ENCODE measurements at regions not wholly inside any gene's neighbourhood (a gene's known extent, or its start where the extent isn't known, plus 50 kb on each side); places are given as distances from the start of the nearest gene placed in this dataset.

DNA sequence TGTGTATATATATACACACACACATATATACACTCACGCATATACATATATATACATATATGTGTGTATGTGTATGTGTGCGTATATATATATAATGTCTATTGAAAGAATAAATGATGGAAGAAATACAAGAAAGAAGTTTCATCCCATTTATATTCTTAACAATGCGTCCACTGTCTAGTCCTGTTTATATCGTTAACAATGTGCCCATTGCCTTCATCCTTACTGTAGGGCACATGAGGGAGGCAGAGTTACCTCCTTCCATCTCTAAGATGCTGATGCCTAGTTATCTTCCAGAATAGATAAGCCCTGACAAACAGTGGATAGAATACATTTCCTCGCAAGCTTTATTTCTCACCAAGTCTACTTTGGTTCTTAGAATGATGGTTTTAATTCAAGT is 389.8 kb upstream of the SEMA6A start:
- no peaks in the 10 kb centered on the region for H4K20me1 ChIP-seq (replicated peaks; ENCODE audit: insufficient read depth)
- H3K9me2 ChIP-seq (ENCODE audit: insufficient read depth), result peaks cover 6% of the 10 kb centered on the region
- H3K36me3 Mint-ChIP-seq (ENCODE audit: low read depth), result peaks cover 13% of the 10 kb centered on the region; the same call in 2 of the 3 replicates
- peaks cover 6% of the 10 kb centered on the region for H3K4me1 Mint-ChIP-seq
- no peak overlapping the region for H3K27ac Mint-ChIP-seq
- no peak for TF ChIP-seq ZNF462 (CRISPR knock-in tag; IDR thresholded peaks at IDR 0.05)
- TF ChIP-seq, protein P1, sequence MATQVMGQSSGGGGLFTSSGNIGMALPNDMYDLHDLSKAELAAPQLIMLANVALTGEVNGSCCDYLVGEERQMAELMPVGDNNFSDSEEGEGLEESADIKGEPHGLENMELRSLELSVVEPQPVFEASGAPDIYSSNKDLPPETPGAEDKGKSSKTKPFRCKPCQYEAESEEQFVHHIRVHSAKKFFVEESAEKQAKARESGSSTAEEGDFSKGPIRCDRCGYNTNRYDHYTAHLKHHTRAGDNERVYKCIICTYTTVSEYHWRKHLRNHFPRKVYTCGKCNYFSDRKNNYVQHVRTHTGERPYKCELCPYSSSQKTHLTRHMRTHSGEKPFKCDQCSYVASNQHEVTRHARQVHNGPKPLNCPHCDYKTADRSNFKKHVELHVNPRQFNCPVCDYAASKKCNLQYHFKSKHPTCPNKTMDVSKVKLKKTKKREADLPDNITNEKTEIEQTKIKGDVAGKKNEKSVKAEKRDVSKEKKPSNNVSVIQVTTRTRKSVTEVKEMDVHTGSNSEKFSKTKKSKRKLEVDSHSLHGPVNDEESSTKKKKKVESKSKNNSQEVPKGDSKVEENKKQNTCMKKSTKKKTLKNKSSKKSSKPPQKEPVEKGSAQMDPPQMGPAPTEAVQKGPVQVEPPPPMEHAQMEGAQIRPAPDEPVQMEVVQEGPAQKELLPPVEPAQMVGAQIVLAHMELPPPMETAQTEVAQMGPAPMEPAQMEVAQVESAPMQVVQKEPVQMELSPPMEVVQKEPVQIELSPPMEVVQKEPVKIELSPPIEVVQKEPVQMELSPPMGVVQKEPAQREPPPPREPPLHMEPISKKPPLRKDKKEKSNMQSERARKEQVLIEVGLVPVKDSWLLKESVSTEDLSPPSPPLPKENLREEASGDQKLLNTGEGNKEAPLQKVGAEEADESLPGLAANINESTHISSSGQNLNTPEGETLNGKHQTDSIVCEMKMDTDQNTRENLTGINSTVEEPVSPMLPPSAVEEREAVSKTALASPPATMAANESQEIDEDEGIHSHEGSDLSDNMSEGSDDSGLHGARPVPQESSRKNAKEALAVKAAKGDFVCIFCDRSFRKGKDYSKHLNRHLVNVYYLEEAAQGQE (IDR thresholded peaks at IDR 0.05; ENCODE audit: unreplicated experiment), result no peak
- no peak for TF ChIP-seq CTCF (conservative IDR thresholded peaks at IDR 0.05; ENCODE audit: low read depth in 2 of 2)
- TF ChIP-seq JUNB (IDR thresholded peaks at IDR 0.05; ENCODE audit: unreplicated experiment), result no peak
- TF ChIP-seq ZNF331 (CRISPR knock-in tag; IDR thresholded peaks at IDR 0.05; ENCODE audit: low read depth), result no peak
- TF ChIP-seq POLR2AphosphoS5 (IDR thresholded peaks at IDR 0.05; ENCODE audit: low read depth), result no peak
- TF ChIP-seq ZNF114 (CRISPR knock-in tag; IDR thresholded peaks at IDR 0.05), result no peak
- TF ChIP-seq CREB1 (CRISPR knock-in tag; IDR thresholded peaks at IDR 0.05; ENCODE audit: low read depth), result no peak
- no peak for TF ChIP-seq ETS1 (IDR thresholded peaks at IDR 0.05)
- H3K27me3 Mint-ChIP-seq (ENCODE audit: insufficient read depth, low read depth, poor library complexity), result no peaks in the 10 kb centered on the region
- H3K4me3 ChIP-seq, result no peak overlapping the region
- H3K9me3 Mint-ChIP-seq, result peaks cover 13% of the 10 kb centered on the region; the same call in 2 of the 3 replicates
- H2AFZ ChIP-seq, result no peak overlapping the region
- peaks cover 9% of the 10 kb centered on the region; the same call in 1 of the 2 replicates for H3K4me1 ChIP-seq (ENCODE audit: insufficient read depth)
- no peak overlapping the region for H3K4me2 ChIP-seq
- no peak for ATAC-seq
- H3K36me3 ChIP-seq (ENCODE audit: insufficient read depth), result no peaks in the 10 kb centered on the region
- no peak overlapping the region for H3K27ac ChIP-seq (ENCODE audit: low read depth)
- no peaks in the 10 kb centered on the region for H3K27me3 ChIP-seq (ENCODE audit: insufficient read depth)
- no peaks in the 10 kb centered on the region for H3F3A ChIP-seq (replicated peaks; ENCODE audit: low read depth)
- no peak for DNase-seq (ENCODE audit: low spot score)
- no peak overlapping the region for H3K4me3 Mint-ChIP-seq
- no peaks in the 10 kb centered on the region for H3K79me2 ChIP-seq (replicated peaks; ENCODE audit: insufficient read depth)

All from GM23338 (cell line).